Sigmoid colon (tissue), 4 donors: ENCODE measurements at regions not wholly inside any gene's neighbourhood (a gene's known extent, or its start where the extent isn't known, plus 50 kb on each side); places are given as distances from the start of the nearest gene placed in this dataset.

Source experiments
- EP300 ChIP-seq, 4 donors: sonication (generic); formaldehyde crosslinking; IDR thresholded peaks; one replicate each; pipeline ENCODE4 v1.6.1; 2017; ENCODE audit warnings: antibody characterized with exemption in 4 of 4
- POLR2A ChIP-seq, 2 donors: fragments of 450-650 bp; IDR thresholded peaks; one replicate each; pipeline ENCODE4 v1.6.1; 2016; ENCODE audit warnings: antibody characterized with exemption in 2 of 2, mild to moderate bottlenecking in 2 of 2, moderate library complexity in 2 of 2
- POLR2AphosphoS5 ChIP-seq, 4 donors: sonication (generic); formaldehyde crosslinking; IDR thresholded peaks; one replicate each; pipeline ENCODE4 v1.6.1; 2017; ENCODE audit warnings: antibody characterized with exemption in 4 of 4
- TF ChIP-seq, protein P1 (sequence below), 4 experiments: fragments of 450-650 bp in 3 of 4; fragments of 200-600 bp in 1 of 4; IDR thresholded peaks; one replicate each; pipeline ENCODE4 v1.5.1; 2016 to 2019; ENCODE audit warnings: antibody characterized with exemption in 4 of 4, mild to moderate bottlenecking in 3 of 4, moderate library complexity in 2 of 4

DNA sequence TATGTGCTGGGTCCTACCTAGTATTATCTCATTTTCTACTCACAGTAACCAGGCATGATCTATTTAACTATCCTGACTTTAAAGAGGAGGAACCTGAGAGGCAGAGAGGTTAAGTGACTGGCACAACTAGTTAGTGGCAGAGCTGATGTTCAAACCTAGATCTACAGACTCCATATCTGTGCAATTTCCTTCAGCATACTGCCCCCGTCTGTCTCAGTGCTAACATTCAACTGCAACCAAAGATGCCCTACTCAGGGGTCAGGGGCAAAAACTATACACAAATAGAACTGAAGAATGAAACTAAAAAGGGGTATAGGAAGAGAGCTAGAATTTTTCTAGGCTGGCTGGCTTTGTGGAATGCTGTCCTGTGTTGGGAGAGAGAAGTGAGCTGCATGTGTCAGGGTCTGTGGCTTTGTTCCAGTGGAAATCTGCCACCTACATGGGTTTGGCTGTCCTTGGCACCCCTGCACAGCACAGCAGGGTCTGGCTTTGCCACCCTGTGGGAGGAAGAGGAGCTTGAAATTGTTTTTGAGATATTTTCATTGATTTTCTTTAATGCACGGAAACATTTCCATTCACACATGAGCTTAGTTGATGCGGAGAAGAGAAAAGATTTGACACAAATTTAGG is 368.5 kb downstream of the RPS6KC1 start:
- TF ChIP-seq, protein P1, sequence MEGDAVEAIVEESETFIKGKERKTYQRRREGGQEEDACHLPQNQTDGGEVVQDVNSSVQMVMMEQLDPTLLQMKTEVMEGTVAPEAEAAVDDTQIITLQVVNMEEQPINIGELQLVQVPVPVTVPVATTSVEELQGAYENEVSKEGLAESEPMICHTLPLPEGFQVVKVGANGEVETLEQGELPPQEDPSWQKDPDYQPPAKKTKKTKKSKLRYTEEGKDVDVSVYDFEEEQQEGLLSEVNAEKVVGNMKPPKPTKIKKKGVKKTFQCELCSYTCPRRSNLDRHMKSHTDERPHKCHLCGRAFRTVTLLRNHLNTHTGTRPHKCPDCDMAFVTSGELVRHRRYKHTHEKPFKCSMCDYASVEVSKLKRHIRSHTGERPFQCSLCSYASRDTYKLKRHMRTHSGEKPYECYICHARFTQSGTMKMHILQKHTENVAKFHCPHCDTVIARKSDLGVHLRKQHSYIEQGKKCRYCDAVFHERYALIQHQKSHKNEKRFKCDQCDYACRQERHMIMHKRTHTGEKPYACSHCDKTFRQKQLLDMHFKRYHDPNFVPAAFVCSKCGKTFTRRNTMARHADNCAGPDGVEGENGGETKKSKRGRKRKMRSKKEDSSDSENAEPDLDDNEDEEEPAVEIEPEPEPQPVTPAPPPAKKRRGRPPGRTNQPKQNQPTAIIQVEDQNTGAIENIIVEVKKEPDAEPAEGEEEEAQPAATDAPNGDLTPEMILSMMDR (IDR thresholded peaks at IDR 0.05) = no peak
- TF ChIP-seq EP300 (IDR thresholded peaks at IDR 0.05) (no peak), POLR2A (IDR thresholded peaks at IDR 0.05) (no peak), POLR2AphosphoS5 (IDR thresholded peaks at IDR 0.05) (no peak)
